Epithelial cell of proximal tubule (primary cell): ENCODE measurements at regions not wholly inside any gene's neighbourhood (a gene's known extent, or its start where the extent isn't known, plus 50 kb on each side); places are given as distances from the start of the nearest gene placed in this dataset.

Experiments used
- DNase-seq: peaks from one replicate; pipeline ENCODE4 v3.0.0-alpha.2; 2011; ENCODE audit warnings: low read depth
- H3K4me3 ChIP-seq: 2 replicates; pipeline ENCODE4 v1.5.1; 2011; ENCODE audit warnings: low read depth, mild to moderate bottlenecking, low read length
- TF ChIP-seq, protein P1 (sequence below): conservative IDR thresholded peaks from 2 replicates; pipeline ENCODE4 v1.5.1; 2012; ENCODE audit warnings: low read depth, mild to moderate bottlenecking, low read length

DNA sequence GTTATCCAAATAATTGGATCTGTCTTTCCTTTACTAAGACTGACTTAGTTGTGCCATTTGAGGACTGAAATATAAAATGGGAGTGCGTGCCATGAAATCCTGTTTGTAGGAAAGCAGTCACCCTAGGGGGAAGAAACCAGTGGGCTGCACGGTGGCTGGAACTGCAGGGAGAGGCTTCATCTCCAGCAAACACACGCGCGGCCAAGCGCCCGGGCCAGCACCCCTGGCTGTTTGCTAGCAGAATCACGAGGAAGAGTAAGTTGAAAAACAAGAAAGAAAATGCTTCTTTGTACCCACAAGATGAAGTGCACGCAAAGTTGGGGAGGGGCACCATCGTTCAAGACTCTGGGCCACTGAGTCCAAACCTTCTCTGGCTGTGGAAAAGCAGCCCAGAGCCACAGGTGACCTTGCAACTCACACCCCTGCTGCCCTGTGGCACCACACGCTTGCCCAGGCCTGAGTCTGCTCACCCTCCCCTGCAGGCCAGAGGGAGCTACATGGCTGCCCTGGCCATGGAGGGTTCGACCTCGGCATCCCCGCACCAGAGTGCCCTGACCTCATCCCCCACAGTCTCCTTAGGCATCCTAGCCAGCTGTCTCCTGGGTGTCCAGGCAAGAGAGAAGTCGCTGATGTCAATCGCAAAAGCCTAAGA, 55.2 kb downstream of the IRX2 start:
- no peak for DNase-seq
- H3K4me3 ChIP-seq: no peak overlapping the region
- TF ChIP-seq, protein P1, sequence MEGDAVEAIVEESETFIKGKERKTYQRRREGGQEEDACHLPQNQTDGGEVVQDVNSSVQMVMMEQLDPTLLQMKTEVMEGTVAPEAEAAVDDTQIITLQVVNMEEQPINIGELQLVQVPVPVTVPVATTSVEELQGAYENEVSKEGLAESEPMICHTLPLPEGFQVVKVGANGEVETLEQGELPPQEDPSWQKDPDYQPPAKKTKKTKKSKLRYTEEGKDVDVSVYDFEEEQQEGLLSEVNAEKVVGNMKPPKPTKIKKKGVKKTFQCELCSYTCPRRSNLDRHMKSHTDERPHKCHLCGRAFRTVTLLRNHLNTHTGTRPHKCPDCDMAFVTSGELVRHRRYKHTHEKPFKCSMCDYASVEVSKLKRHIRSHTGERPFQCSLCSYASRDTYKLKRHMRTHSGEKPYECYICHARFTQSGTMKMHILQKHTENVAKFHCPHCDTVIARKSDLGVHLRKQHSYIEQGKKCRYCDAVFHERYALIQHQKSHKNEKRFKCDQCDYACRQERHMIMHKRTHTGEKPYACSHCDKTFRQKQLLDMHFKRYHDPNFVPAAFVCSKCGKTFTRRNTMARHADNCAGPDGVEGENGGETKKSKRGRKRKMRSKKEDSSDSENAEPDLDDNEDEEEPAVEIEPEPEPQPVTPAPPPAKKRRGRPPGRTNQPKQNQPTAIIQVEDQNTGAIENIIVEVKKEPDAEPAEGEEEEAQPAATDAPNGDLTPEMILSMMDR: no peak

DNA sequence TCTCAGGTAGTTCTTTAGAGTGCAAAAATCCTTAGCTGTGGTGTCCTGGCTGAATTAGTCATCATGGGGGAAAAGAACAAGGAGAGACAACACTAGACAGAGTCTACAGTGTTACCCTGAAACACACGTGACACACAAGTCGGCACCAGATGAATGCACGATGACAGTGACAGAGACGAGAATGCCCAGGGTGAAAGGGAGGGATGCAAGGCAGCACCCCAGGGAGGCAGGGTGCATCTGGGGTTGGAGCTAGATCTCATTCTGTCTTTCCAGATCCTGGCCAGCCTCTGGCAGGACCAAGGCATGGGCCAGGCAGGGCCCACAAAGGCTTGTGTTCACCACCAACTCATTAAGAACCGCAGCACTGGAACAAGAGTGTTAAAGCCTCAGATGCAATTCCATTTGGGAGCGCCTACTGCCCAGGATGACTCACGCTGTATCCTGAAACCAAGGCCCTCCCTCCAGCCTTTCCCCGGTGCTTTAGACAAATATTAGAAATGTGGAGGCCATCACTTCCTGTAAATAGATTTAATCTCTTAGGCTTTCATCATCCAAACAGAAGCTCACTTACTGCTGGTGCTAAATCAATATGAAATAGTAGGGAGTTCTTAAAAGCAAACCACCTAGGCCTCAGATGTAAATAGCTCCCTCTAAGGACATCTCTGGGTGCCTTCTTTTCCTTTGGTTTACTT, 56.1 kb downstream of the IRX2 start:
- H3K4me3 ChIP-seq: no peak overlapping the region
- DNase-seq: no peak
- TF ChIP-seq, protein P1: no peak

DNA sequence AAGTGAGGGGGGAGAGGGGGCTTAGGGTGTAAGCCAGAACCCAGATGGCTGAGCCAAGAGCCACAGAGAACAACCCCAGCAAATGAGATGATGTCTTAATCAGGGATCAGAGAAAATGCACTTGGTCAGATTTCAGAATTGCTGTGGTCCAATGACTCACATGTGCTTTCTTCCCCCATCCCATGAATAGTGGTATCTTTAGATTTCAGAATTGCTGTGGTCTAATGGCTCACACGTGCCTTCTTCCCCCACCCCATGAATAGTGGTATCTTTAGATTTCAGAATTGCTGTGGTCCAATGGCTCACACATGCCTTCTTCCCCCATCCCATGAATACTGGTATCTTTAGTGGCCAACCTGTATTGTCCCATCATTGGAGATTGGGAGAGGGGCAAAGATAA, 59.9 kb downstream of the IRX2 start:
- DNase-seq: no peak
- TF ChIP-seq, protein P1: no peak
- no peak overlapping the region for H3K4me3 ChIP-seq

DNA sequence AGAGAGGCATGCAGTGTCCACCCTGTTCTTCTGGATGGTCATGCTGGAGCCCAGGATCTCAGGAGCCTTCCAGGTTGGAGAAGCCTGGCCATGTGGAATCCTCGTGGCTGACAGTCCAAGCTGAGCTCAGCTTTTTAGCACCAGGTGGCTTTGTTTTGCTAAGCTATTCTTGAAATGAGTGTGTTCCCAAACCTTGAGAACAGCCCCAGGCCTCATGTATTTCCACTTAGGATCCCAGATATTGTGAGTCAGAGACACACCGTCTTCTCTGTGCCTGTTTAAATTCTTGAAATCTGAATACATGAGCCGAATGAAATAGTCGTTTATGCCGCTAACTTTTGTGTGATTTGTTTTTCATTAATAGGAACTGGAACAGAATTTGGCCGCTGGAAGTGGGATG, 61.2 kb downstream of the IRX2 start:
- TF ChIP-seq, protein P1: no peak
- DNase-seq: no peak

DNA sequence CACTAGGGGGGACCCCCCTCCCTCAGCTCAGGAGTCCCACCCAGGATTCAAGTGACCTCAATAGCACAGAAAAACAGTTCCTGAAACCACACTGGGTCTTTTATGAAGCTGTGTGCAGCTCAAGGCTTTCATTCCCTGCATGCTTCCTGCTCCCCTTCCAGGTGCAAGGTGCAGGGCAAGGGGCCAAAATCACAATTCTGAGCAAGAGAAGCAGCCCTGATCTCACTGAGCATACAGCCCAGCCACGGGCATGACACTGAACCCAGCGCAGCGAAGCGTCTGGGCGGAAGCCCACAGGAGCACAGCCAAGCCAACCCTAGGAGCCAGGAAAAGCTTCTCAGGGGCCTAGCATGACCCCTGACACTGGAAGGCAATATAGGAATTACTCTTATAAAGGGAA, 62.9 kb downstream of the IRX2 start:
- no peak overlapping the region for H3K4me3 ChIP-seq
- DNase-seq: no peak
- TF ChIP-seq, protein P1: no peak

More for the DNA sequence above, 61.2 kb downstream of the IRX2 start:
- H3K4me3 ChIP-seq: no peak overlapping the region

DNA sequence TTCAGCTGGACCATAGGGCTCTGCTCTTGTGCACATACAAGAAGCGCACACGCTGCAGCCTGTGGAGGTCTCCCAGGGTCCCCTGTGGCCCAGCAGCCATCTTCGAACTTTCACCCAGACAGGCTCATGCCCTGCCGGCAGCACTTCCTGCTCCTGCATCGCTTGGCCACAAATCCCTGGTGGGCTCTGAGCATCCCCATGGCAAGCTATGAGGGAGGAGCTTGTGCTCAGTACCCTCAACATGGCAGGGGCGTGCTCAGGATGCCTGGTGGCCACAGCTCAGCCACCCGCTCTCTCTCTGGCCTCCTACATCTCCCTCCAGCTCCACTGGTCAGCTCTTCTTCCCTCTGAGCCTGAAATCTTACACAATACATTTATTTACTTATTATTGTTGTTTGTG, 63.7 kb downstream of the IRX2 start:
- DNase-seq: no peak
- TF ChIP-seq, protein P1: no peak
- H3K4me3 ChIP-seq: no peak overlapping the region
